HG02798 (cell line): ENCODE measurements at regions not wholly inside any gene's neighbourhood (a gene's known extent, or its start where the extent isn't known, plus 50 kb on each side); places are given as distances from the start of the nearest gene placed in this dataset.
A peak's percentile ranks its signal among the peaks of the same experiment; 100 is the strongest.

Experiments
- ATAC-seq: cut with Tn5 transposase; IDR thresholded peaks from one replicate; pipeline ENCODE4 v1.9.1; 2021; ENCODE audit warnings: mild to moderate bottlenecking; ENCODE audit not compliant: unreplicated experiment, poor library complexity

GRCh38 chr5:35331956-35332950, 102.0 kb upstream of the PRLR start:
- no peak for ATAC-seq

DNA sequence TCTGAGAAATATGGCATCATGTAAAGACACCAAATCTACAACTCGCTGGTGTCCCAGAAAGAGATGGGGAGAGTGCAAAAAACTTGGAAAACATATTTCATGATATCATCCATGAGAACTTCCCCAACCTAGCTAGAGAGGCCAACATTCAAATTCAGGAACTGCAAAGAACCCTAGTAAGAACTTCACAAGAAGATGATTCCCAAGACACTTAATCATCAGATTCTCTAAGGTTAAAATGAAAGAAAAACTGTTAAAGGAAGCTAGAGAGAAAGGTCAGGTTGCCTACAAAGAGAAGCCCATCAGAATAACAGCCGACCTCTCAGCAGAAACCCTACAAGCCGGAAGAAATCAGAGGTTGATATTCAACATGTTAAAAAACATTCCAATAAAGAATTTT, 95.5 kb upstream of the PRLR start:
- no peak for ATAC-seq

GRCh38 chr5:35324679-35325078, 94.4 kb upstream of the PRLR start:
- no peak for ATAC-seq

- ATAC-seq = no peak
Measured at GRCh38 chr5:35324201-35324600, 93.9 kb upstream of the PRLR start.

- ATAC-seq = peak; percentile 11
Measured at GRCh38 chr5:35320029-35320428, 89.7 kb upstream of the PRLR start.

DNA sequence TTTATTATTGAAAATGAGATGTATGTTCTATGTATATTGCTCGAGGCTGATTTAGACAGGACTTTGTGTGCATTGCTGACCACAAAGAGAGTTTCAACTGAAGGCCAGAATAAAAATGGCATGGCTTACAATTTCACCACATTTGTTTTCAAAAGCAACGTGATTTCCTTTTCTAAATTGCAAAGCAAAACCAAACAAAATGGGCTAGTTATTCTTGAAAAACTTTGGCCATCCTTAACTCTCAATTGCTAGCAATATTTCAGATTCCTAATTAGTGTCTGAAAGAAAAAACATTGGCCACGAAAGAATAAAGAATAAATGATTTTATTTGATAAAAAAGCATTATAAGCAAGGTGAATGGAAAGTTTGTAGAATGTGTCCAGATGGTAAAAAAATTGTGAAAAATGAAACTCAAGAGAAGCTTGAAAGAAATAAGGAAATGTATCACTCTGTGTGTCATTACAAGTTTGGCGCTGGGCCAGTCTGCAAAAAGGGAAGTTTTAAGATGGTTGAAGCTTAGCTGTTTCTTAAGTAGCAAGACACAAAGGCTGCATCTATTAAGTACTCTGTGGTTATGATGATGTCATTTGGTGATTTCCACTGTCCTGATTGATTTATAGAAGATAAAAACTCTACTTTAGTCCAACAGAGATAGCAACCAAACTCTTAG, 89.2 kb upstream of the PRLR start:
- peak; percentile 96 for ATAC-seq

DNA sequence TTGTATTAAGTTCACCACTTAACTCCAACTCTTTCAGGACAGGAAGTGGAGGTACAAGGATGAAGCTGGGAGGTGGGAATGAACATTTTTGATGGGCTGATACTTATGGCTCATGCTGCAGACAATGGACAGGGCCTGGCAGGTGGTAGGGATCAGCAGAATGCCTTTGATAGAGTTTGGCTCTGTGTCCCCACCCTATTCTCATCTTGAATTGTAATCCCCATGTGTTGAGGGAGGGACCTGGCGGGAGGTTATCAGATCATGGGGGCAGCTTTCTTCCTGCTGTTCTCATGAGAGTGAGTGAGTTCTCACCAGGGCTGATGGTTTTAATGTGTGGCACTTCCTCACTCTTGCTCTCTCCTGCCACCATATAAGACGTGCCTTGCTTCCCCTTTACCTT, 87.3 kb upstream of the PRLR start:
- no peak for ATAC-seq

DNA sequence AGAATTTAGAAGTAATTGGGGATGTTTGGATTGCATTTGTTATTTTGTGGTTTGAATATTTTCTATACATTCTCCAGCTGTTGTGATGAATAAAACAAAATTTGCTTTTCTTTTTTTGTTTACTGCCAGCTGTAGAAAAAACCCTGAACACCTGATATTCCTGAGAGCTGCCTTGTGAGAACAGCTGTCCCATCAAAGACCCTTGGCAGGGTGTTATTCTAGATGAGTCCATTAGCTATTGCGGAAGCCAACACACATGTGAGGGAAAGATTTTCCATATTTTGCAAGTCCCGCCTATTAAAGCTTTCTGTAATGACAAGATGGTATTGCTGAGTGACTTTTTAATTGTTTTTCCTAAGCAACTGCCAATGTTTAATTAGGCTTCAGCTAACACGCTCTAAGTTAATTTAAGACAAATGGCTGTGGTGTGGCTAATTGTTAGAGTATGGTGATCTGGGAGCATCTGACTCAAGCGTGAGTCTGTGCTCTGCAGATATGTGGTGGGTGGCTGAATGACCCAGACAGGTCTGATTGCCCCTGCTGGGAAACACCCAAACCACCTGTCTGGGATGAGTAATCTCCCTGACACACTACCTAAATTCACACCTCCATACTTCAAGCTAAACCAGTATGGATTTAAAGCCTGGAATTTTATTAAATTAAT, 86.5 kb upstream of the PRLR start:
- ATAC-seq = no peak

- no peak for ATAC-seq
Measured at GRCh38 chr5:35313291-35313690, 83.0 kb upstream of the PRLR start.

- no peak for ATAC-seq
Measured at GRCh38 chr5:35312267-35312666, 82.0 kb upstream of the PRLR start.

GRCh38 chr5:35309365-35310130, 79.3 kb upstream of the PRLR start:
- no peak for ATAC-seq

DNA sequence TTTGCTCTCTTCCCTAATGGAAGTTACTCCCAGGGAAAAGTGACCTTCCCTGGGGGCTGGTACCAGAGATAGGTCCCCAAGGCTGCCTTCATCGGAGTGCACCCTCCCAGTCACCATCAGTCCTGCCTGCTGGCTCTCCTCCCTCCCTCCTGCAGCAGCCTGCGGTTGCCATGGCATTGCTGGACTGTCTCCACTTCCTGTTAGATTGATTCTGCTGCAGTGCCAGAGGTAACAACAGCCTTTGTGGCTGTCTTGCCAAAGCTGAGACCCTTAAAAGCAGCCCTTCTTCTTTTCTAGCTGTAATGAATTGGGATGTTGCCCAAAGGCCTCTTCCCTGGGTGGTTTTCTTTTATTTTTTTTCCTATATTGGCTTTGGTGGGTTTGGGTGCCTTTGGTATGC, 78.1 kb upstream of the PRLR start:
- ATAC-seq = peak; percentile 58

DNA sequence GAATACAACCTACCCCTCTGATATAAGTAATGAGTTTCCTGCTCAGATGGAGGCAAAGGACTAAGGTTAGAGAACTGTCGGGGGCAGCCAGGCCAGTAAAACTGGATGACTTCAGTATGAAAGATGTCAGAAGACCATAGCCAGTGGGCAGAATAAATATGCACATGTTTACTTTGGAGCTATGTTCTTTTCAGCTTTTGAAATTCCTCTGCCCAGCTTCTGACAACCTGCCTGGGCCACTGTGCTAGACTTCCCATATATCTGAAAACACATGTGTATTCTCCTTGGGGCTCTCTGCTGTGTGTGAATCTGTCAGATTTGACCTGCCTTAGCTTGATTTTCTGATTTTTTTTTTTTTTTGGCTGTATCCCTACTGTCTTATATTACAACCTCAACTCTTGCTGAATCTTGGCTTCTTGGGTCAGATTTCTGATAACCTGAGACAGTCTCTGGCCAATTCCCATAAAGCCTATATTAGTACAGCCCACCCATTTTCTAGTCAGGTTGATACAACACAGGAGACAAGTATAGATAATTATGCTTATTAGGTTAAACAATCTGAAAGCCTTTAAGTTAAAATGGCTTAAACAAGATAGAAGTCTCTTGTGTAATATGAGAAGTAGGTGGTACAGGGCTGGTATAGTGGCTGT, 76.6 kb upstream of the PRLR start:
- no peak for ATAC-seq

DNA sequence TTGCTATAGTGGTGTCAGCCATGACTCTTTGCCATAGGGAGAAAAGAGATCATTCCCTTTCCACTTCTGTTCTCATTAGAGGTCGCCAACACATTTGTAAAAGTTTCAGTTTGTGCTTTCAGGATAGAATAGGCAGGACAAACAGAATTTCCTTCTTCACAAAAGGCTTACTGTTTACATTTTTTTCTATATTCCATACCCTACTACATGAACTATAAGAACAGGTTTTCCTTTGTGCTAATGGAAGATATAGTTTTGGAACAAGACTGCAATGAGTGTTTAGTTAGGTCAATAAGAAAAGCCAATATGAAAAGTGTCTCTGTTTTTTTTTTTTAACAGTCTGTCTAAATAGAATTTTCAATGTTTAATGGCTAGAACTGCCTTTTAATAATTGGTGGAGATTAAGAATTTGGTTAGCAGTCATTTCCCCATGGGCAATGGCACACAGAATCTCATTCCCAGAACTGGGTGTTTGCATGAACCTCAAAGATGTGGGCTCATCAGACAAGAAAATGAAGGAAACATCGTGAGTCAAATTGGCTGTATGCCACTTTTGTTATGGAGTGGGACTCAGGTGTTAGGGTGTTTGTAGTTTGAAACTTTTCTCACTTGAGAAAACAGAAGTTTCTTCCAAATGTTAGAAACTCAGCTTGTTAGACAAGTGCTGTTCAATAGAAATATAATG, 75.2 kb upstream of the PRLR start:
- ATAC-seq = no peak

GRCh38 chr5:35304291-35304690, 74.0 kb upstream of the PRLR start:
- no peak for ATAC-seq

GRCh38 chr5:35303152-35303551, 72.9 kb upstream of the PRLR start:
- ATAC-seq = peak; percentile 61

GRCh38 chr5:35302544-35302943, 72.3 kb upstream of the PRLR start:
- ATAC-seq = peak; percentile 93

DNA sequence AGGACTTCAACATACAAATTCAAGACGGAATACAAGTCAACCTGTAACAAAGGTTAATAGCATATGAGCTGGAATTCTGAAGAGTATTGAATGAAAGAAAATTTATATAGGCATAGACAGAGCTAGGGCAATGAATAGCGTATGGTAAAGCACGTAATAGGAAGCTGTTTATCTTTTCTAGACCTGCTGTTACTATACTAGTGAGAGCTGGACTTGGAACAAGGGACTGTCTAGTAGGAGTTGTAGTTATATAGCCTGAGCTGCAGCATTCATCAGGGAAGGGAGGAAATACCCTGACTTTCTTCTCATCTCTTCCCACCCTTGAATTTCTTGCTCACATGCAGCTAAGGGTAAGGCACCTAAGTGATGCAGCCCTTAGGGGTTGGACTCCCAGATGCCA, 67.5 kb upstream of the PRLR start:
- ATAC-seq = no peak

DNA sequence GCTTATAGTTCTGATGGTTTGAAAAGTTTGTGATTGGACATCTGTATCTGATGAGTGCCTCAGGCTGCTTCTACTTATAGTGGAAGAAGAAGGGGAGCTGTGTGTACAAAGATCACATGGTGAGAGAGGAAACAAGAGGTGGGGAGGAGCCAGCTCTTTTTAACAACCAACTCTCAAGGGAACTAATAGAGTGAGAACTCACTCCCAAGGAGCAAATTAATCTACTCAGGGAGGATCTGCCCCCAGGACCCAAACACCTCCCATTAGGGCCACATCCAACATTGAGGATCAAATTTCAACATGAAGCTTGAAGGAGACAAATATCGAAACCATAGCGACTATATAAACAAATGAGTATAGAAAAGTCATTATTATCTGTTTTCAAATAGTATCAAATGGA, 64.7 kb upstream of the PRLR start:
- no peak for ATAC-seq
